Left colon (tissue), 2 donors: ENCODE measurements at regions not wholly inside any gene's neighbourhood (a gene's known extent, or its start where the extent isn't known, plus 50 kb on each side); places are given as distances from the start of the nearest gene placed in this dataset.
"Not testable (repeated sequence)": the region's sequence is repeated elsewhere in the genome, so short reads cannot be mapped to it uniquely, and the experiment has no call there.

Source experiments
- ATAC-seq: fragments of 200-7000 bp; cut with Tn5 transposase; one replicate; pipeline ENCODE4 v1.9.1; 2020; ENCODE audit warnings: mild to moderate bottlenecking, moderate library complexity
- DNase-seq, 2 donors: peaks; one replicate each; pipeline ENCODE4 v3.0.0-alpha.2; 2020
- intact Hi-C, 2 donors: fragments of 100-400 bp; cut with DNase I in 1 of 2; cut with micrococcal nuclease in 1 of 2; formaldehyde crosslinking; loops; one replicate each; pipeline versions ENCODE4 v1.11.2 to v1.14.0; 2022; cut with DNase I, micrococcal nuclease
- donor health status: DM: no; HTN: no; CAD: no.
- donor health status: DM: yes; HTN: yes; CAD: no.

- no peak for DNase-seq
These were observed 1225.7 kb downstream of the JRKL start for GRCh38 chr11:97615546-97615945.

DNA sequence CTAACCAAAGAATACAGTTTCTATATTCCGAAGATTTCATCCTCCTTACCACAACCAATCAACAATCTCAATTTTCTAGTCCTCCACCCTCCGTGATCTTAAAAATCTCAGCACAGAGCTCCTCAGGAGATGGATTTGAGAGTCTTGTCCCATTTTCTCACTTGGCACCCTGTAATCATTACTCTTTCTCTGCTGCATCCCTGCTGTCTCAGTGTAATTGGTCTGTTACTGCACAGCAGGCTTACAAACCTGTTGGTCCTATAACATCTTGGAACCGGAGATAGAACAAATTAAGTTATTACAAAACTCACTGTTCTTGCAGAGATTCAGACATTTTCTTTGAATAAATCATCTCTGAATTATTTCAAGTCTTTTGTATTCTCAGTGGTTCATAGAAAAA is 1227.2 kb downstream of the JRKL start:
- no peak for ATAC-seq
- no peak for DNase-seq
- intact Hi-C loops: no loop called here

More at GRCh38 chr11:97615546-97615945, 1225.7 kb downstream of the JRKL start:
- ATAC-seq: no peak
- intact Hi-C loops: no loop called here

GRCh38 chr11:97620007-97620406 is 1230.2 kb downstream of the JRKL start:
- no peak for DNase-seq
- ATAC-seq: no peak
- intact Hi-C loops: no loop called here

DNA sequence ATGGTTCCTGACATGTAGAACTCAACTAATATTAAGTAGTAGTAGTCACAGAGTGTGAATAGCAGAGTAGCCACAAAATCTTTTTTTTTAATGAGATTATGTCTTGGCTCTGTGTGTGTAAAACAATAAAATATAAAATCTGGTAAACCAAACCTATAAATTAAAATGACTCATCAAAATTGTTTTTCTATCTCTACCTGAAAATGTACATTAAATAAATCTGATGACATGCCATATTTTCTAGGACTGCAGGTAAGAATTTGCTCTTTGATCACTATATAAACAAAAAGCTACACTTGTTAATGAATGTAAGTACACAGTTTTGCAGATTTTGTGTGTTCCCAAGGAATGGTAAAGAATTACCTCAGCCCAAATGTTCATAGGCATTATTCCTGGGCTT is 1231.5 kb downstream of the JRKL start:
- intact Hi-C loops: no loop called here
- DNase-seq: no peak
- no peak for ATAC-seq

GRCh38 chr11:97622795-97623194 is 1233.0 kb downstream of the JRKL start:
- no peak for ATAC-seq
- intact Hi-C loops: no loop called here
- DNase-seq: no peak

- intact Hi-C loops, DNase-seq, ATAC-seq: not testable (repeated sequence)
These were observed 1246.9 kb downstream of the JRKL start for GRCh38 chr11:97636741-97637140.

DNA sequence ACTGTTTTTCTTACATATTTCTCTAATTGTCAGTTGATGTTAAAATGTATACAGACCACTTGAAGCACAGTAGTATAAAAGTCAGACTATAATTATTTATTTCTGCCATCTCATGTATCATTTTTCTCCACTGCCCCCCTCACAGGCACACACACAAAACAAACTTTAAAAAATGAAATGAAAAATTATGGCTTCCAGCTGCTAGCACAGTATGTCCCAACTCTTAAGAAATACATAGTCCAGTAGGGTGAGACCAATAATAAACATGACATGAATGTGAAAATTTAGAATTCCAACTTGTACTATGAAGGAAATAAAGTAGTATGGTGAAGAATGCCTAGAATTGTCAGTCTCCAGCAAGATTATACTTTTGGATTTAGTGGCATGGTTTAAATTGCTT is 1247.9 kb downstream of the JRKL start:
- ATAC-seq: no peak
- no peak for DNase-seq
- intact Hi-C loops: no loop called here

- ATAC-seq (no peak), DNase-seq (no peak)
- intact Hi-C loops: no loop called here
These were observed 1248.9 kb downstream of the JRKL start for GRCh38 chr11:97638641-97639224.

- intact Hi-C loops: no loop called here
These were observed 1252.2 kb downstream of the JRKL start for GRCh38 chr11:97641988-97642387.

DNA sequence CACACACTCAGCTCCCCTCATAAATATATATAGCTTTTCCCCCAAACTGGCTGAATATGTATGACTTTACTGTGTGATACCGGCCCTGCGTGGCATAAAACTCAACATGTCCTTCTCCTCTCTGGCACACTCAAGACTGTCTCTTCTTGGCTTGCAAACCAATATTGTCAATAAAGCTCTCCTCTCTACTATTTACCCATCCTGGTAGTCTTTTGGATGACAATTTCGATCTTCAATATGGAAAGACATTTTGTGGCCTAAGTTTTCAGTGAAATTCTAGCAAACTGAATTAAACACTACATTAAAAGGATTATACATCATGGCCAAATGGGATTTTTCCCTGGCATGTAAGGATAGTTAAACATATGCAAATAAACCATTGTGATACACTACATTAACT is 1255.9 kb downstream of the JRKL start:
- DNase-seq (no peak), ATAC-seq (no peak)
- intact Hi-C loops: no loop called here

More at GRCh38 chr11:97641988-97642387, 1252.2 kb downstream of the JRKL start:
- no peak for ATAC-seq
- no peak for DNase-seq

DNA sequence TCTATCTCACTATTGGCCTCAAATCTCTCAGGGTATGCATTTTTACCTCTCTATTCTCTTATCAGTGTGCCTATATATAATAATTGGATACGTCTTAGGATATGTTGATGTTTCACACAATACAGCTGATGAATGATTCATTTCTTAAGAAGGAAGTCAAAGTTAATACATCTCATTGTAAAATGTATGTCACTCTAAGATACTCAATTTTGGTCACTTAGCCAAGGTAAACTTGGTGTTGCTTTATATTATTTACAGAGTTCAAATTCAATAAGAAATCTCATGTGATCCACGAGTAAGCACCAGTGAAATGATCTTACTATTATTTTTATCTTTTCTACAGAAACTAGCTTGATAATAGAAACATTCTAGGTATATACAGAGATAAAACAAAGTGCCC is 1266.5 kb downstream of the JRKL start:
- ATAC-seq: no peak
- intact Hi-C loops: no loop called here

DNA sequence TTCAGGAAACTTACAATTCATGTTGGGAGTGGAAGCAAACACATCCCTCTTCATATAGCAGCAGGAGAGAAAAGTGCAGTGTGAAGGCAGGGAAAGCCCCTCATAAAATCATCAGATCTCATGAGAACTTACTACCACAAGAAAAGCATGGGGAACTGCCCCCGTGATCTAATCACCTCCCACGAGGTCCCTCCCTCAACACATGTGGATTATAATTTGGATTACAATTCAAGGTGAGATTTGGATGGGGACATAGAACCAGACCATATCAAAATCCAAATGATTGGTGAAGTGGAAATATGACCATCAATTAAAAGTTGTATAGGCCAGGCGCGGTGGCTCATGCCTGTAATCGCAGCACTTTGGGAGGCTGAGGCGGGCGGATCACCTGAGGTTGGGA is 1268.0 kb downstream of the JRKL start:
- intact Hi-C loops: no loop called here
- ATAC-seq: no peak
- DNase-seq: no peak

More for the DNA sequence above, 1266.5 kb downstream of the JRKL start:
- DNase-seq: no peak

DNA sequence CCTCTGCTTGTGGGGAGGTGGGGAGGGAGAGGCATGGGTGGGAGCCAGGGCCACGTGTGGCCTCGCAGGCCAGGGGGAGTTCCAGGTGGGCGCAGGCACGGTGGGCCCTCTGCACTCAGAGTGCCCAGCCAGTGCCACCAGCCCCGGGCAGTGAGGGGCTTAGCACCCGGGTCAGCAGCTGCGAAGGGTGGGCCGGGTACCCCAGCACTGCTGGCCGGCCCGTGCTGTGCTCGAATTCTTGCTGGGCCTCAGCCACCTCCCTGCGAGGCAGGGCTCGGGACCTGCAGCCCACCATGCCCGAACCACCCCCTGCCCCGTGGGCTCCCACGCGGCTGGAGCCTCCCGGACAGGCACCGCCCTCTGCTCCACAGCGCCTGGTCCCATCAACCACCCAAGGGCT is 1277.2 kb downstream of the JRKL start:
- ATAC-seq: no peak
- no peak for DNase-seq
- intact Hi-C loops: no loop called here

DNA sequence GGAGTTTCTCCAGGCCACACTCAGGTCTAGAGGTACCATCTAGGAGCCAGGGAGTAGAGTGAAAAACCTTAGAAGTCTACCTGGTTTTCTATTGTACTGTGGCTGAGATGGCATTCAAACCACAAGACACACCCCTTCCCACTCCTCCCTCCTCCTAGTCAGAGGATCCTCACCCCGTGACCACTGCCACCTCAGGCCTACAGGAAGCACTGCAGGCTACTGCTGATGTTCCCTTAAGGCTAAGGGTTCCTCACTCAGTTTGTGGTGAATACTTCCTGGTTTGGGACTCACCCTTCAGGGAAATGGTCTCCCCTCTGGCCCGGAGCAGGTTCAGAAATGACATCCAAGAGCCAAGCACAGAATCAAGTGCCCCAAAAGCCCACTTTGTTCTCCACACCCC is 1293.9 kb downstream of the JRKL start:
- ATAC-seq (no peak), DNase-seq (no peak)
- intact Hi-C loops: no loop called here

GRCh38 chr11:97684486-97685439 is 1295.0 kb downstream of the JRKL start:
- intact Hi-C loops: no loop called here
- no peak for ATAC-seq
- DNase-seq: no peak

- intact Hi-C loops: no loop called here
- no peak for ATAC-seq
These were observed 1295.9 kb downstream of the JRKL start for GRCh38 chr11:97685695-97686094.

DNA sequence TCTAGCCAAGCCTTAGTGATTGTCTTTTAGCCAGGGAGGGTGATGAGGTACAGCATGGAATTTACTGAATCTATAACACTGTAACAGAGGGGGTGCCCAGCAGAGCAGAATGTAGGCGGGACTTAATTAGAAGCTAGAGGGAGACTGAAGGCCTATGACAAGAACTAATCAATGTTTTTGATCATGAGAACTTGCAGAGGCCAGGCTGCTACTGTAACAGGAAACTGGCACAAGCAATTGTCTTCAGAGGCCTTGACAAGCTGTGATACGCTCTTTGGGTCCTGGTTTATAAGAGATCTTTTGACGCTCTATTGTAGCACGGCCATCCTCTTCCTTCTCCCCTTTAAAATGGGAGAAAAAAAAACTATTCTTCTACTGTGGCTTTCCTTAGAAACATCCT is 1297.3 kb downstream of the JRKL start:
- DNase-seq: no peak
- no peak for ATAC-seq
- intact Hi-C loops: no loop called here

More at GRCh38 chr11:97685695-97686094, 1295.9 kb downstream of the JRKL start:
- no peak for DNase-seq

GRCh38 chr11:97691061-97691460 is 1301.2 kb downstream of the JRKL start:
- DNase-seq (no peak), ATAC-seq (no peak)
- intact Hi-C loops: no loop called here

DNA sequence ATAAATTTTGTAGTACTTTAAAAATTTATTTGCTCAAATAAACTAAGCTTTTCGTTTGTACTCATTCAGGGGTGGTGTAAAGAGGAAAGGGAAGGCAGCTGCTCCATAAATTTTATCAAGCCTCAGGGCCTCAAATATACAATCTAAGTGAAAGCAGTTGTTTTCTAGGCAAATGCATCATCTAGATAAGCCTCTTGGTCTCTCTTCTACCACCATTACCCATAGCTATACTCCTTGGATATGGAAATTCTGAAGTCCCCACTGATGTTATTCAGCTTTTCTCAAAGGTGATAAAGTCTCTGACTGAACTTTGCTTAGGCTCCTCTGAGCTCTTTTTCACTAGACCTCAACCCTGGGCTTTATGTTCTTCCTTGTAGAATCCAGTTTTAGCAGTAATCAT is 1313.1 kb downstream of the JRKL start:
- intact Hi-C loops: no loop called here
- no peak for ATAC-seq
- no peak for DNase-seq

GRCh38 chr11:97703851-97704250 is 1314.0 kb downstream of the JRKL start:
- intact Hi-C loops: no loop called here
- ATAC-seq (no peak), DNase-seq (no peak)
